ENCODE measurements at regions not wholly inside any gene's neighbourhood (a gene's known extent, or its start where the extent isn't known, plus 50 kb on each side); places are given as distances from the start of the nearest gene placed in this dataset.

- TF ChIP-seq, protein P1, sequence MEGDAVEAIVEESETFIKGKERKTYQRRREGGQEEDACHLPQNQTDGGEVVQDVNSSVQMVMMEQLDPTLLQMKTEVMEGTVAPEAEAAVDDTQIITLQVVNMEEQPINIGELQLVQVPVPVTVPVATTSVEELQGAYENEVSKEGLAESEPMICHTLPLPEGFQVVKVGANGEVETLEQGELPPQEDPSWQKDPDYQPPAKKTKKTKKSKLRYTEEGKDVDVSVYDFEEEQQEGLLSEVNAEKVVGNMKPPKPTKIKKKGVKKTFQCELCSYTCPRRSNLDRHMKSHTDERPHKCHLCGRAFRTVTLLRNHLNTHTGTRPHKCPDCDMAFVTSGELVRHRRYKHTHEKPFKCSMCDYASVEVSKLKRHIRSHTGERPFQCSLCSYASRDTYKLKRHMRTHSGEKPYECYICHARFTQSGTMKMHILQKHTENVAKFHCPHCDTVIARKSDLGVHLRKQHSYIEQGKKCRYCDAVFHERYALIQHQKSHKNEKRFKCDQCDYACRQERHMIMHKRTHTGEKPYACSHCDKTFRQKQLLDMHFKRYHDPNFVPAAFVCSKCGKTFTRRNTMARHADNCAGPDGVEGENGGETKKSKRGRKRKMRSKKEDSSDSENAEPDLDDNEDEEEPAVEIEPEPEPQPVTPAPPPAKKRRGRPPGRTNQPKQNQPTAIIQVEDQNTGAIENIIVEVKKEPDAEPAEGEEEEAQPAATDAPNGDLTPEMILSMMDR (IDR thresholded peaks at IDR 0.05; ENCODE audit: poor library complexity, severe bottlenecking), result no peak
- TF ChIP-seq POLR2AphosphoS5 (IDR thresholded peaks at IDR 0.05), result no peak
- no peak for TF ChIP-seq EZH2 (IDR thresholded peaks at IDR 0.05; ENCODE audit: borderline replicate concordance, insufficient read depth, low read length, poor library complexity, severe bottlenecking)
- TF ChIP-seq RAD21 (conservative IDR thresholded peaks at IDR 0.05), result no peak
- TF ChIP-seq EP300 (conservative IDR thresholded peaks at IDR 0.05; ENCODE audit: poor library complexity, severe bottlenecking), result no peak
- TF ChIP-seq TAF1 (IDR thresholded peaks at IDR 0.05; ENCODE audit: low read depth), result no peak
- no peak for TF ChIP-seq MXI1 (conservative IDR thresholded peaks at IDR 0.05; ENCODE audit: poor library complexity, severe bottlenecking)
Observed at GRCh38 chr12:126860210-126860609, 1406.8 kb upstream of the TMEM132C start.
